ENCODE measurements at regions not wholly inside any gene's neighbourhood (a gene's known extent, or its start where the extent isn't known, plus 50 kb on each side); places are given as distances from the start of the nearest gene placed in this dataset.

DNA sequence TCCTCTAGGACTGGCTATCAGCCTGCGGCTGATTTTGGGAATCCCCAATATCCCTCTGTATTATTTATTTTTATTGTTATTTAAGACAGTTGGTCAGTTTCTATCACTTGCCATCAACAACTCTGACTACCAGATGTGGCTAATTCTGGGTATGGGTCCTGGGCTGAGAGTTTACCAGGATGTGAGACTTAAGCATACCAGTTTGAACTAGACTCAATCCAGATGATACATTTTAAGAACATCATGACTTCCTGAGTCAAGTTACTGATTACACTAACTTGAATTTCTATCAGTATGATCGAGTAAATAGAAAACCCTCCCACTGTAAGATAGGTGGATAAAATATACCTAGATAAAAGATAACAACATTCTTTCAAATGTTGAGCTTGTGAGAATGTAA, 634.0 kb downstream of the MAT2B start:
- TF ChIP-seq CTCF (IDR thresholded peaks at IDR 0.05; ENCODE audit: poor library complexity, severe bottlenecking), result no peak
- TF ChIP-seq EZH2 (IDR thresholded peaks at IDR 0.05; ENCODE audit: borderline replicate concordance, insufficient read depth, low read length, poor library complexity, severe bottlenecking), result no peak
- TF ChIP-seq POLR2AphosphoS5 (IDR thresholded peaks at IDR 0.05), result no peak
- TF ChIP-seq RAD21 (conservative IDR thresholded peaks at IDR 0.05), result no peak
